Lower lobe of right lung (tissue), 2 donors: ENCODE measurements at regions not wholly inside any gene's neighbourhood (a gene's known extent, or its start where the extent isn't known, plus 50 kb on each side); places are given as distances from the start of the nearest gene placed in this dataset.

Experiments
- ATAC-seq, 2 donors: fragments of 200-7000 bp; cut with Tn5 transposase; one replicate each; pipeline ENCODE4 v1.9.1; 2020 to 2022; ENCODE audit warnings: mild to moderate bottlenecking in 2 of 2, moderate library complexity in 2 of 2
- DNase-seq: peaks from one replicate; pipeline ENCODE4 v3.0.0-alpha.2; 2020
- H3K27ac ChIP-seq: fragments of 200-600 bp; one replicate; pipeline ENCODE4 v1.8.0; 2022
- H3K27me3 ChIP-seq: fragments of 200-600 bp; one replicate; pipeline ENCODE4 v1.8.0; 2022; ENCODE audit warnings: low read depth
- H3K36me3 ChIP-seq: fragments of 200-600 bp; one replicate; pipeline ENCODE4 v1.8.0; 2022; ENCODE audit warnings: mild to moderate bottlenecking
- H3K4me1 ChIP-seq: fragments of 200-600 bp; one replicate; pipeline ENCODE4 v1.8.0; 2022
- H3K4me3 ChIP-seq: fragments of 200-600 bp; one replicate; pipeline ENCODE4 v1.8.0; 2022; ENCODE audit warnings: mild to moderate bottlenecking
- H3K9me3 ChIP-seq: fragments of 200-600 bp; one replicate; pipeline ENCODE4 v1.8.0; 2022
- intact Hi-C: fragments of 100-400 bp; cut with DNase I; formaldehyde crosslinking; loops from one replicate; pipeline ENCODE4 v1.11.0; 2022
- TF ChIP-seq, protein P1 (sequence below): fragments of 200-600 bp; IDR thresholded peaks from one replicate; pipeline ENCODE4 v1.8.0; 2022; ENCODE audit warnings: antibody characterized with exemption, mild to moderate bottlenecking
- donor health status: DM: no; HTN: yes; CAD: no; lungs with severe emphysema.

DNA sequence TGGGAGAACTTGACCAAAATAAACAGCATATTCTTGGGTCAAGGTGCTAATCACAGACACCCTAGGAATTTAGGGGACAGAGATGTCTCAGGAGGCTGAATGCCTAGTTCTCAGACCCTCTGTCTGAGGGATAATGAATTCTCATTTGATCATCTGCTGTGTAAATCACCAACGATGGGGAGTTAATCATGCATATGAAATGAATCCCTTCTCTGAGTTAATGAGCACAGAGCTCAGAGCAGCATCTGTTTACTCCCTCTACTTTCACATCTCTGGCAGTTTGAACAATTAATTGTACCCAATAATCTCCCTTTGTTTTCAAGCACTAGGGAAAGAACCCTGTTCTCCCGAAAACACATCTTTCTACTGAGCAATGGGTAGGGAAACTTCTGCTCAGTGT, 129.4 kb upstream of the SRRM4 start:
- Histone ChIP-seq H3K27ac (no peak overlapping the region), H3K9me3 (no peaks in the 10 kb centered on the region), H3K4me3 (no peak overlapping the region), H3K36me3 (no peaks in the 10 kb centered on the region), H3K27me3 (peaks cover 11% of the 10 kb centered on the region), H3K4me1 (no peaks in the 10 kb centered on the region)
- intact Hi-C loops: no loop called here
- ATAC-seq (no peak), DNase-seq (no peak)
- TF ChIP-seq, protein P1, sequence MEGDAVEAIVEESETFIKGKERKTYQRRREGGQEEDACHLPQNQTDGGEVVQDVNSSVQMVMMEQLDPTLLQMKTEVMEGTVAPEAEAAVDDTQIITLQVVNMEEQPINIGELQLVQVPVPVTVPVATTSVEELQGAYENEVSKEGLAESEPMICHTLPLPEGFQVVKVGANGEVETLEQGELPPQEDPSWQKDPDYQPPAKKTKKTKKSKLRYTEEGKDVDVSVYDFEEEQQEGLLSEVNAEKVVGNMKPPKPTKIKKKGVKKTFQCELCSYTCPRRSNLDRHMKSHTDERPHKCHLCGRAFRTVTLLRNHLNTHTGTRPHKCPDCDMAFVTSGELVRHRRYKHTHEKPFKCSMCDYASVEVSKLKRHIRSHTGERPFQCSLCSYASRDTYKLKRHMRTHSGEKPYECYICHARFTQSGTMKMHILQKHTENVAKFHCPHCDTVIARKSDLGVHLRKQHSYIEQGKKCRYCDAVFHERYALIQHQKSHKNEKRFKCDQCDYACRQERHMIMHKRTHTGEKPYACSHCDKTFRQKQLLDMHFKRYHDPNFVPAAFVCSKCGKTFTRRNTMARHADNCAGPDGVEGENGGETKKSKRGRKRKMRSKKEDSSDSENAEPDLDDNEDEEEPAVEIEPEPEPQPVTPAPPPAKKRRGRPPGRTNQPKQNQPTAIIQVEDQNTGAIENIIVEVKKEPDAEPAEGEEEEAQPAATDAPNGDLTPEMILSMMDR: no peak

DNA sequence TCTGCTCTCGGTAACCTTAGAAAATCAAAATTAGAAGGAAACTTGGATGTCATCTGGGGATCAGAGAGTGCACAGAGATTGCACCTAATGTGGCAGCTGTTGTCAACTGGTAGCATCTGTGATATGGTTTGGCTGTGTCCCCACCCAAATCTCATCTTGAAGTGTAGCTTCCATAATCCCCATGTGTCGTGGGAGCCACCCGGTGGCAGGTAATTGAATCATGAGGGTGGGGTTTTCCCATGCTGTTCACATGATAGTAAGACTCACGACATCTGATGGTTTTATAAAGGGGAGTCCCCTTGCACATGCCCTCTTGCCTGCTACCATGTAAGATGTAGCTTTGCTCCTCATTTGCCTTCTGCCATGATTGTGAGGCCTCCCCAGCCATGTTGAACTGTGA, 127.7 kb upstream of the SRRM4 start:
- intact Hi-C loops: no loop called here

GRCh38 chr12:118855858-118856257, 125.5 kb upstream of the SRRM4 start:
- no peak overlapping the region for H3K4me3 ChIP-seq
- H3K36me3 ChIP-seq: no peaks in the 10 kb centered on the region
- no peak for DNase-seq
- TF ChIP-seq, protein P1: no peak
- H3K27ac ChIP-seq: no peak overlapping the region
- H3K27me3 ChIP-seq: peaks cover 7% of the 10 kb centered on the region
- H3K4me1 ChIP-seq: no peaks in the 10 kb centered on the region
- no peaks in the 10 kb centered on the region for H3K9me3 ChIP-seq
- ATAC-seq: no peak
- intact Hi-C loops: no loop called here

More for the DNA sequence above, 127.7 kb upstream of the SRRM4 start:
- DNase-seq (no peak), ATAC-seq (no peak)
- H3K27ac ChIP-seq: no peak overlapping the region
- peaks cover 7% of the 10 kb centered on the region for H3K27me3 ChIP-seq
- no peak overlapping the region for H3K4me3 ChIP-seq
- no peaks in the 10 kb centered on the region for H3K36me3 ChIP-seq
- H3K4me1 ChIP-seq: no peaks in the 10 kb centered on the region
- TF ChIP-seq, protein P1: no peak
- H3K9me3 ChIP-seq: no peaks in the 10 kb centered on the region

DNA sequence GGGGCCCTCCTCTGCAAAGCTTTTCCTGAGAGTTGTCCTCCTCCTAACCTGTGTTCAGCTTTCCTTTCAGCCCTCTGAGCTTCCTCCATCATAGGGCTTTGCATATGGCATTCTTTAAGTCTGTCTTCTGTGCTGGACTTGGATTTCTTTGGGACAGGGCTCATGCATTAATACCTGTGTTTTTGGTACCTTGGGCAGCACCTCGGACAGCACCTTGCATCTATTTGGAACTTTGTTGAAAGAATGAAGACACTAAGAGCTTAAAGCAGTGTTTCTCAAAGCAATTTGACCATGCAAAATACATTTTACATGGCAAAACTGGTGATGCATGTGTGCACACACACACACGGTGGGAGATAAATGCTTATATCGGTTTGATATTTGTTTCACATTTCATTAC, 115.0 kb upstream of the SRRM4 start:
- Histone ChIP-seq H3K4me3 (no peak overlapping the region), H3K36me3 (no peaks in the 10 kb centered on the region), H3K27me3 (peaks cover 11% of the 10 kb centered on the region), H3K4me1 (no peaks in the 10 kb centered on the region), H3K27ac (no peak overlapping the region), H3K9me3 (no peaks in the 10 kb centered on the region)
- DNase-seq (no peak), ATAC-seq (no peak)
- TF ChIP-seq, protein P1: no peak
- intact Hi-C loops: no loop called here

DNA sequence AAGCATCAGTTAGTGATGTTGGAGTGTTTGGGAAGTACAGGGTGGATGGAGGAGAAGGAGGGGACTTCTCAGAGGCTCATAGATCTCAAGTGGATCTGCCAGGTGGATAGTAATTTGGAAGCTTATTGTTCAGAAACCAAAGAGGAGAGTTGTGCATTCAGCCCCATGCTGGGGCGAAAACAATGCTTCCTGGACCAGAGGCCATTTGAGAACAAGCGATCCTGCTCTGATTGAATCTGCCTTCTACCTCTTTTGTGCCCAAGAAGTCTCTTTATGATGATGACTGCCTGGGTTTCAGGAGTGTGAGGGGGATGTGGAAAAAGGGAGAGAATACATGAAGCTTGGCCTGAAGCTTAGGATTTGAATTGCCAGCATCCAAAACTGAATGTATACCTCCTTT, 110.8 kb upstream of the SRRM4 start:
- no peaks in the 10 kb centered on the region for H3K9me3 ChIP-seq
- ATAC-seq (no peak), DNase-seq (no peak)
- no peak overlapping the region for H3K27ac ChIP-seq
- TF ChIP-seq, protein P1: no peak
- H3K36me3 ChIP-seq: no peaks in the 10 kb centered on the region
- H3K4me1 ChIP-seq: no peaks in the 10 kb centered on the region
- no peak overlapping the region for H3K4me3 ChIP-seq
- H3K27me3 ChIP-seq: peaks cover 11% of the 10 kb centered on the region
- intact Hi-C loops: no loop called here
